HCT116 (cell line): ENCODE measurements at regions not wholly inside any gene's neighbourhood (a gene's known extent, or its start where the extent isn't known, plus 50 kb on each side); places are given as distances from the start of the nearest gene placed in this dataset.

Experiments
- ATAC-seq: fragments of 200-7000 bp; cut with Tn5 transposase; 2 replicates; pipeline ENCODE4 v1.9.1; 2020; ENCODE audit warnings: mild to moderate bottlenecking, moderate library complexity
- BruUV-seq: library from RNA; stranded (reverse); fragments of 400-500 nt; replicated peaks from 2 replicates; lab custom pipeline; 2021; lab: Mats Ljungman, UMichigan
- CTCF ChIA-PET: fragments of 300-600 bp; sonication (Branson Sonifier 250); formaldehyde crosslinking; loops from one replicate; lab custom pipeline; 2021; ENCODE audit warnings: antibody characterized with exemption; lab: Charles Lee
- POLR2A ChIA-PET: fragments of 300-600, 350-600 bp; sonication (Branson Sonifier 250); formaldehyde crosslinking; loops from one replicate; lab custom pipeline; 2021; ENCODE audit warnings: antibody characterized with exemption; lab: Charles Lee
- RAD21 ChIA-PET, 2 experiments: fragments of 300-600 bp; sonication (Branson Sonifier 250); formaldehyde crosslinking; loops; one replicate each; lab custom pipeline; 2023; ENCODE audit warnings: low total read pairs in 2 of 2; ENCODE audit not compliant: uncharacterized antibody in 2 of 2, unreplicated experiment in 2 of 2, low non-redundant PET in 1 of 2; lab: Charles Lee
- DNase-seq: peaks from one replicate; pipeline ENCODE4 v3.0.0-alpha.2; 2010; ENCODE audit warnings: low read depth, low spot score
- H2AFZ ChIP-seq: fragments of 200-600 bp; shearing (Covaris generic), sonication (generic); 2 replicates; pipeline ENCODE4 v1.6.1; 2017; ENCODE audit warnings: low read depth, mixed run types, mixed read lengths, antibody characterized with exemption, low read length; ENCODE audit not compliant: poor library complexity, severe bottlenecking
- H3K27ac ChIP-seq: 2 replicates; pipeline ENCODE4 v1.5.1; 2012; ENCODE audit warnings: low read depth, low read length
- H3K27me3 ChIP-seq: fragments of 200-600 bp; sonication (generic); 2 replicates; pipeline ENCODE4 v1.6.1; 2016; ENCODE audit warnings: mixed run types, low read length, mixed read lengths; ENCODE audit not compliant: insufficient read depth
- H3K36me3 ChIP-seq, 2 experiments: fragments of 200-500 bp in 1 of 2; fragments of 200-600 bp in 1 of 2; sonication (Bioruptor generic) in 1 of 2; sonication (generic) in 1 of 2; 2 replicates each; pipeline versions ENCODE4 v1.5.1 to v1.6.1; 2014 to 2016; ENCODE audit warnings: low read length in 2 of 2, inconsistent platforms in 1 of 2, mixed read lengths in 1 of 2, mixed run types in 1 of 2; ENCODE audit not compliant: insufficient read depth in 2 of 2, control insufficient read depth in 1 of 2
- H3K4me1 ChIP-seq, 2 experiments: fragments of 200-600 bp in 1 of 2; sonication (generic) in 1 of 2; 2 replicates each; pipeline versions ENCODE4 v1.5.1 to v1.6.1; 2012 to 2017; ENCODE audit warnings: low read length in 2 of 2, inconsistent platforms in 1 of 2, mild to moderate bottlenecking in 1 of 2, mixed read lengths in 1 of 2, mixed run types in 1 of 2, moderate library complexity in 1 of 2; ENCODE audit not compliant: insufficient read depth in 2 of 2, control insufficient read depth in 1 of 2
- H3K4me2 ChIP-seq: fragments of 200-600 bp; sonication (generic); 2 replicates; pipeline ENCODE4 v1.6.1; 2017; ENCODE audit warnings: mixed run types, low read length, mixed read lengths
- H3K4me3 ChIP-seq, 2 experiments: fragments of 200-600 bp in 1 of 2; sonication (generic) in 1 of 2; replicated peaks in 1 of 2; 2 replicates each; pipeline ENCODE4 v1.5.1; 2011 to 2016; ENCODE audit warnings: low read length in 2 of 2, control low read depth in 1 of 2, low read depth in 1 of 2, mild to moderate bottlenecking in 1 of 2, mixed read lengths in 1 of 2, mixed run types in 1 of 2
- H3K79me2 ChIP-seq: fragments of 200-600 bp; sonication (generic); 2 replicates; pipeline ENCODE4 v1.6.1; 2017; ENCODE audit warnings: mild to moderate bottlenecking, mixed run types, low read length, moderate library complexity, mixed read lengths; ENCODE audit not compliant: insufficient read depth
- H3K9ac ChIP-seq: fragments of 200-600 bp; sonication (generic); 2 replicates; pipeline ENCODE4 v1.6.1; 2016; ENCODE audit warnings: low read length, mixed read lengths
- H3K9me2 ChIP-seq: fragments of 200-600 bp; sonication (generic), shearing (Covaris generic); 2 replicates; pipeline ENCODE4 v1.6.1; 2017; ENCODE audit warnings: mixed run types, mild to moderate bottlenecking, moderate library complexity; ENCODE audit not compliant: insufficient read depth
- H3K9me3 ChIP-seq, 2 experiments: fragments of 200-500 bp in 1 of 2; fragments of 200-600 bp in 1 of 2; sonication (Bioruptor generic) in 1 of 2; sonication (generic) in 1 of 2; 2 replicates each; pipeline ENCODE4 v1.6.1; 2014 to 2017; ENCODE audit warnings: low read length in 2 of 2, mixed read lengths in 2 of 2, inconsistent platforms in 1 of 2, low read depth in 1 of 2, mild to moderate bottlenecking in 1 of 2, mixed run types in 1 of 2, moderate library complexity in 1 of 2; ENCODE audit not compliant: control insufficient read depth in 1 of 2, insufficient read depth in 1 of 2
- H4K20me1 ChIP-seq: fragments of 200-600 bp; sonication (generic), shearing (Covaris generic); 2 replicates; pipeline ENCODE4 v1.6.1; 2017; ENCODE audit warnings: mixed run types, mild to moderate bottlenecking, moderate library complexity; ENCODE audit not compliant: insufficient read depth
- CEBPB ChIP-seq: IDR thresholded peaks from 2 replicates; pipeline ENCODE4 v1.6.1; 2012; ENCODE audit warnings: low read depth
- EGR1 ChIP-seq: IDR thresholded peaks from 2 replicates; pipeline ENCODE4 v1.6.1; 2012; ENCODE audit warnings: low read depth
- ELF1 ChIP-seq: IDR thresholded peaks from 2 replicates; pipeline ENCODE4 v1.6.1; 2012; ENCODE audit warnings: low read depth, borderline replicate concordance
- EZH2phosphoT487 ChIP-seq: fragments of 200-600 bp; IDR thresholded peaks from 2 replicates; pipeline ENCODE4 v1.6.1; 2018; ENCODE audit warnings: antibody characterized with exemption, borderline replicate concordance
- POLR2A ChIP-seq: IDR thresholded peaks from 2 replicates; pipeline ENCODE4 v1.7.0; 2011; ENCODE audit warnings: borderline replicate concordance; ENCODE audit not compliant: insufficient read depth, insufficient read length; ENCODE audit errors: extremely low read depth
- POLR2AphosphoS5 ChIP-seq: IDR thresholded peaks from 2 replicates; pipeline ENCODE4 v1.6.1; 2011; ENCODE audit warnings: mild to moderate bottlenecking, low read depth, low read length, moderate library complexity
- SP1 ChIP-seq: IDR thresholded peaks from 2 replicates; pipeline ENCODE4 v1.6.1; 2012; ENCODE audit warnings: low read depth
- SRF ChIP-seq: IDR thresholded peaks from 2 replicates; pipeline ENCODE4 v1.6.1; 2012; ENCODE audit warnings: low read depth
- ZNF274 ChIP-seq: fragments of 200-500 bp; sonication (Bioruptor generic); IDR thresholded peaks from 2 replicates; pipeline ENCODE4 v1.6.1; 2014; ENCODE audit warnings: mild to moderate bottlenecking, low read depth, low read length, inconsistent platforms
- intact Hi-C: fragments of 100-400 bp; cut with micrococcal nuclease; formaldehyde crosslinking; loops from 2 replicates; pipeline ENCODE4 v1.10.0; 2022
- TF ChIP-seq, protein P1 (sequence below): IDR thresholded peaks from 2 replicates; pipeline ENCODE4 v1.6.1; 2011; ENCODE audit warnings: mild to moderate bottlenecking, low read length, moderate library complexity; ENCODE audit not compliant: insufficient replicate concordance; ENCODE audit errors: extremely low read depth
- TF ChIP-seq, protein P2 (sequence below), 3 experiments: fragments of 200-600 bp in 1 of 3; sonication (generic) in 1 of 3; IDR thresholded peaks in 2 of 3; conservative IDR thresholded peaks in 1 of 3; 2 replicates each; pipeline ENCODE4 v1.5.1; 2012 to 2017; ENCODE audit warnings: low read depth in 2 of 3, low read length in 2 of 3, antibody characterized with exemption in 1 of 3, borderline replicate concordance in 1 of 3, control low read depth in 1 of 3, mild to moderate bottlenecking in 1 of 3, mixed read lengths in 1 of 3, mixed run types in 1 of 3, moderate library complexity in 1 of 3; ENCODE audit not compliant: insufficient read depth in 1 of 3

GRCh38 chr6:140090871-140091270, 716.4 kb upstream of the CITED2 start:
- no peak for DNase-seq
- Histone ChIP-seq H3K9me3 (no peaks in the 10 kb centered on the region), H3K9ac (no peak overlapping the region), H3K4me3 (no peak overlapping the region), H3K27ac (no peak overlapping the region), H3K9me2 (peaks cover 3% of the 10 kb centered on the region; the same call in 1 of the 2 replicates), H3K4me1 (no peaks in the 10 kb centered on the region), H3K27me3 (no peaks in the 10 kb centered on the region), H3K79me2 (no peaks in the 10 kb centered on the region), H3K4me2 (no peak overlapping the region), H2AFZ (no peak overlapping the region), H4K20me1 (no peaks in the 10 kb centered on the region), H3K36me3 (no peaks in the 10 kb centered on the region)
- POLR2A ChIA-PET = no interaction called here
- ATAC-seq = no peak
- RAD21 ChIA-PET = no interaction called here
- CTCF ChIA-PET = no interaction called here
- TF ChIP-seq EZH2phosphoT487 (no peak), CEBPB (no peak), EGR1 (no peak), SP1 (no peak), ZNF274 (no peak), ELF1 (no peak), SRF (no peak), POLR2A (no peak), POLR2AphosphoS5 (no peak)
- TF ChIP-seq, protein P1, sequence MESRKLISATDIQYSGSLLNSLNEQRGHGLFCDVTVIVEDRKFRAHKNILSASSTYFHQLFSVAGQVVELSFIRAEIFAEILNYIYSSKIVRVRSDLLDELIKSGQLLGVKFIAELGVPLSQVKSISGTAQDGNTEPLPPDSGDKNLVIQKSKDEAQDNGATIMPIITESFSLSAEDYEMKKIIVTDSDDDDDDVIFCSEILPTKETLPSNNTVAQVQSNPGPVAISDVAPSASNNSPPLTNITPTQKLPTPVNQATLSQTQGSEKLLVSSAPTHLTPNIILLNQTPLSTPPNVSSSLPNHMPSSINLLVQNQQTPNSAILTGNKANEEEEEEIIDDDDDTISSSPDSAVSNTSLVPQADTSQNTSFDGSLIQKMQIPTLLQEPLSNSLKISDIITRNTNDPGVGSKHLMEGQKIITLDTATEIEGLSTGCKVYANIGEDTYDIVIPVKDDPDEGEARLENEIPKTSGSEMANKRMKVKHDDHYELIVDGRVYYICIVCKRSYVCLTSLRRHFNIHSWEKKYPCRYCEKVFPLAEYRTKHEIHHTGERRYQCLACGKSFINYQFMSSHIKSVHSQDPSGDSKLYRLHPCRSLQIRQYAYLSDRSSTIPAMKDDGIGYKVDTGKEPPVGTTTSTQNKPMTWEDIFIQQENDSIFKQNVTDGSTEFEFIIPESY = no peak
- TF ChIP-seq, protein P2, sequence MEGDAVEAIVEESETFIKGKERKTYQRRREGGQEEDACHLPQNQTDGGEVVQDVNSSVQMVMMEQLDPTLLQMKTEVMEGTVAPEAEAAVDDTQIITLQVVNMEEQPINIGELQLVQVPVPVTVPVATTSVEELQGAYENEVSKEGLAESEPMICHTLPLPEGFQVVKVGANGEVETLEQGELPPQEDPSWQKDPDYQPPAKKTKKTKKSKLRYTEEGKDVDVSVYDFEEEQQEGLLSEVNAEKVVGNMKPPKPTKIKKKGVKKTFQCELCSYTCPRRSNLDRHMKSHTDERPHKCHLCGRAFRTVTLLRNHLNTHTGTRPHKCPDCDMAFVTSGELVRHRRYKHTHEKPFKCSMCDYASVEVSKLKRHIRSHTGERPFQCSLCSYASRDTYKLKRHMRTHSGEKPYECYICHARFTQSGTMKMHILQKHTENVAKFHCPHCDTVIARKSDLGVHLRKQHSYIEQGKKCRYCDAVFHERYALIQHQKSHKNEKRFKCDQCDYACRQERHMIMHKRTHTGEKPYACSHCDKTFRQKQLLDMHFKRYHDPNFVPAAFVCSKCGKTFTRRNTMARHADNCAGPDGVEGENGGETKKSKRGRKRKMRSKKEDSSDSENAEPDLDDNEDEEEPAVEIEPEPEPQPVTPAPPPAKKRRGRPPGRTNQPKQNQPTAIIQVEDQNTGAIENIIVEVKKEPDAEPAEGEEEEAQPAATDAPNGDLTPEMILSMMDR (IDR thresholded peaks at IDR 0.05 in 2 of 3, conservative IDR thresholded peaks at IDR 0.05 in 1 of 3; ENCODE audit: borderline replicate concordance in 1 of 3, insufficient read depth in 1 of 3, low read depth in 2 of 3, low read length in 2 of 3) = no peak
- no TSS peak for BruUV-seq
- intact Hi-C loops = no loop called here
